HG03280 (cell line): ENCODE measurements at regions not wholly inside any gene's neighbourhood (a gene's known extent, or its start where the extent isn't known, plus 50 kb on each side); places are given as distances from the start of the nearest gene placed in this dataset.
"Not testable (repeated sequence)": the region's sequence is repeated elsewhere in the genome, so short reads cannot be mapped to it uniquely, and the experiment has no call there.

ENCODE experiments used
- ATAC-seq: cut with Tn5 transposase; IDR thresholded peaks from one replicate; pipeline ENCODE4 v1.9.1; 2021; ENCODE audit warnings: mild to moderate bottlenecking, moderate library complexity; ENCODE audit not compliant: unreplicated experiment

DNA sequence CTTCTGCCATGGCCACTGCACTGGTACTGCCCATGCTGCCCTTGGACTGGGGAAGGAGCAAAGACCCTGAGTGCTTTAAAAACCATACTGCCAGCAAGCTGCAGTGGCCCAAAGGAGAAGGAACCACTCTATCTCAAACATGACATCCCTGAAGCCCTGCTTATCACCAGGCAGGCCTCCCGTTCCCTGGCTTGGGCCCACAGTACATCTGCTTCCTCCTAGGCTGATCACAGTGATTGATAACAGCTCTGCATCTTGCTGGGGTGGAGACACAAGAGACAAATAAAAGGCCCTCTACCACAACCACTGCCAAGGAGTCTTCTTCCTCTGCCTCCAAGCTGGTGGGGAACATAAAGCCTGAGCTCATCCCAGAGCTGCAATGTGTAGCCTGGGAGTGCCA lies 567.5 kb downstream of the TRHDE start:
- ATAC-seq: no peak

DNA sequence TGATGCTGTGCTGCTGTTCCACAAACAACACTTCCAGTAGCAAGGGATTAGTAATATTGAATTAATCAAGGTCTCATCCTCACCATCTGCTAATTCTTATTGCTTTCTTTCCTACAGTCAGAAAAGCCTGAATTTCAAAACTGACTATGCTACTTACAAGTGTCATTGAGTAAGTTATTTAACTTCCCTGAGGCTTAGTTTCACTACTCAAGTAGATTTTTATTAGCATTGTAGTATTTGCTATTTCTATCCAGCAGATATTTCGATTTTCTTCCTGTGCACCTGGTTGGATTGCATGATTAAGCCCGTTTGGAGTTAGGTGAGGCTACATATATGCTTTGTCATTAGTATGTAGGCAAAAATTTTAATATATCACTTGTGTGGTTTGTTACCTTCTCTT lies 591.5 kb downstream of the TRHDE start:
- no peak for ATAC-seq

DNA sequence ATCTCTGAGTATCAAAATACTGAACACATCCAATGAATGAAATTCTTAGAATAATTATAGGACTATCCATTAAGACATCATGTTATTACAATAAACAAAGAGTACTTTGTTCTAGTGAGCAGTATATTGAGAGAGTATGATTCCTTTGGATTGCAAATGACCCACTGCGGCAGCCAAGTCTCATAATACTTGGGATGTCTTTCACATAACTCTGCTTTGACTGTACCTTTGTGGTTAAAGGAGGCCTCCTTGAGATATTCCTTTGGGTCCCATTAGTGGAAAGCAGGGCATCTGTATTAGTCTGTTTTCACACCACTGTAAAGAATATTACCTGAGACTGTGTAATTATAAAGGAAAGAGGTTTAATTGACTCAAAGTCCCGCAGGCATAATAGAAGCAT lies 593.8 kb downstream of the TRHDE start:
- no peak for ATAC-seq

DNA sequence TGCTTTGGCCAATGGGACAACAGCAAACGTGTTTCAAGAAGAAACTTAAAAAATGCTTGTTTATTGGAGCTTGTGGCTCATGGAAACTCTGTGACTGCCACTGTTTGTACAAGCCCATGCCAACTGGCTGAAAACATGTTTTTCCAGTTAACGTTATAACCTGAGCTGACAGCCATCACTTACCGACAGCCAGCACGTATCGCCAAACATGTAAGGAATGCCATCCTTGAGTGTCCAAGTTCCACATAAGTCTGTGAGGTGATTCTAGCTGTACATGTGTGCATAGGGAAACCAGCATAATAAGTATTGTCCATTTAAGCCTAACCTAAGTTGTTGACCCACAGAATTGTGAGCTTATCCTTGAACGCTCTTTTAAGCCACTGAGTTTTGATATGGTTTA lies 596.9 kb downstream of the TRHDE start:
- ATAC-seq: no peak

DNA sequence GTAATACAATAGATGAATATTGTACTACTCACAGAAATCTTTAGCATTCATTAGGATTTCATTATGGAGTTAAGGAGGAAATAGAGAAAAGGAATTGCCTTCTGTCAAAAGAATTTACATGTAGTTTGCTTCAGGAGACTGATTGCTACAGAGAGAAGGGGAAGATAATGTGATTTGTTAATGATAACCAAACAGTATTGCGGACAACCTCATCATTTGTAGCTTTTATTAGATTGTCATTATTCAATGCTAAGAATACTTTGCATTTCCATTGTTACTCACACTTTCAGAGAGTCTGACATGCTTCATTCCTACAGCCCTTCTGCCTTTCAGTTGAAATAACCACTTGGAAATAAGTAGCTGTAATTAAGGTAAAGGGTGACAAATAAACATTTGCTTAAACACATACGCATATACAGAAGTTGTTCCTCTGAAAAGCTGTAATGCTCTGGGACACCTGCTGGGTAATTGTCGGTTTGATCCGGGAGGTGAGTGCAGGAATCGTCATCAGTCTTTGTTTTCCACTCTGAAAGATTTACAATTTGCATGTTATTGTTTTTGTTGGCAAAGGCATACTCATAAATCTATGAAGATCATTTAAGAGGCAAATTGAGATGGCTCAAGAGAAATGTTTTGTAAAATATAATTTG lies 600.2 kb downstream of the TRHDE start:
- ATAC-seq: no peak

DNA sequence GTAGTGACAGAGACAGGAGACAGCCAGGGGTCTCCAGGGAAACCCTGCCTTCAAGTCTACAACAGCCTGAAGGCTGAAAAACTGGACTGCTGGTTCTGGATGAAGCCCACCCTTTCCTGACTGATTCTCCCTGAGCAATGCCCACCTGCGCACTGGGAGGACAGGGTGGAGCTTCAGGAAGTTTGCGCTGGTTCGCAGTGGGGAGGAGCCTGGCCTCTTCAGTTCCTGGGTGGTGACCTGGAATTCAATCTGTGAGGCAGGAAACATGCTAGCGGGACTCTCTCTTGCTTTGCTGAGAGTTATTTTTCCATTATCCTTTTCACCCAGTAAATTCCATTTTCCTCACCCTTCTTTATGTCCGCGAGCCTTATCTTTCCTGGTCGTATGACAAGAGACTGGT lies 600.8 kb downstream of the TRHDE start:
- no peak for ATAC-seq

DNA sequence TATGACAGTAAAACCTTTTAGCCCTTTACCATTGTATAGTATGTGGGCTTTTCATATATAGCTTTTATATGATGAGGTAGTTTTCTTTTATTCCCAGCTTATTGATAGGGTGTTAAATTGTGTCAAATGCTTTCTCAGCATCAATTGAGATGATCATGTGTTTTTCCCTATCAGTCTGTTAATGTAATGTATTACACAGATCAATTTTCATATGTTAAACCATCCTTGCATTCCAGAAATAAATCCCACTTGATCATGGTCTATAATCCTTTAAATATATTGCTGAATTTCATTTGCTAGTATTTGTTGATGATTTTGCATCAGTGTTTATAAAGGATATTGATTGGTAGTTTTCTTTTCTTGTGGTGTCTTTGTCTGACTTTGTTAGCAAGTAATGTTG lies 603.9 kb downstream of the TRHDE start:
- ATAC-seq: no peak

DNA sequence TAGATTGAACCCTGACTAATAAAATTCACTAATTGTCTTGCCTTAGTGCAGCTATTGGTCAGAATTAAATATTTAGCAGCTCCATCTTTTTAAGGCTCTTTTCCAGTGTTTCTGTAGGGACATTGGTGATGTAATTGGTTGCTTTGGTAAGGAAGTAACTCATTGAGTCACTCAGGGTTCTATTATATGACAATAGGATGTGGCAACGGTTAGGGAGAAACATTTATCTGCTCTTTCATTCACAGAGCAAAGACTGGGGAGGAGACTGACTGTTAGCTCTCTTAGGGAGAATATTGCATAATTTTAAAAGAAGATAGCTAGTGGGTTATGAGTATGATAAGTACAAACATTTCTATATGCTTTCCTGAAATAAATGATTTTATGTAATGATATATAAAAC lies 616.5 kb downstream of the TRHDE start:
- no peak for ATAC-seq

DNA sequence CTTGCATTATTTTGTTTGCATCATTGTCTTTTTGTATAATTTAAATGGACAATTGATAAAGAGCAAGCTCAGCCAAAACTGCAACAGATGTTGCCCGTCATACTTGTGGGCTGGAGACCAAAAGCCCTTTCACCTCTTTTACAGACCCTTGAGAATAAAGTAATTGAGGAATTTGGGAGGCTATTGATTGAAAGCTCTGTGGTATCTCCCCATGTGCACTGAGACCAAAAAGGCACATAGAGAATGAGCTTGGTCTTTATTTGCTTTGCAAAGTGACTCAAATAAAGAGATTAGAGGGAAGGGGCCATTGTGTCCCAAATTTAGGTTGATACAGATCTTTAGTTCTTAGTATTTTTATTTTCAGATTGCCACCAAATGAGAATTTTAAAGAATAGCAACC lies 617.6 kb downstream of the TRHDE start:
- no peak for ATAC-seq

DNA sequence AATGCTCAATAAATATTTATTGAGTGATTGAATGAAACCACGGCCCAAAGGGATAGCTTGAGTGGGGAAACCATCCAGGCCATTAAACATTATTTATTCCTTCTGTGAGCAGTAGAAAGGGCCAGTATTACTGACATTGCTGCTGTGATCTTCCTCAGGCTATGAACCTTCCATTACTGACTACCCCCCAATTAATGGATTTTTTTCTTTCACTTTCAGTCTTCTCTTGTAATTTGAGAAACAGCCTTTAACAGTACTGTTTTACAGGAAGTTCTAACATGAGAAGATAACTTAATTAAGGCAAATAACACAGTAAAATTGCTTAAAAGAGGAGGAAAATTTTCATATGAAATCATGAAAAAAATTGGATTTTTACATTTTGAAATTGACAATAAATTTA lies 629.5 kb downstream of the TRHDE start:
- no peak for ATAC-seq

DNA sequence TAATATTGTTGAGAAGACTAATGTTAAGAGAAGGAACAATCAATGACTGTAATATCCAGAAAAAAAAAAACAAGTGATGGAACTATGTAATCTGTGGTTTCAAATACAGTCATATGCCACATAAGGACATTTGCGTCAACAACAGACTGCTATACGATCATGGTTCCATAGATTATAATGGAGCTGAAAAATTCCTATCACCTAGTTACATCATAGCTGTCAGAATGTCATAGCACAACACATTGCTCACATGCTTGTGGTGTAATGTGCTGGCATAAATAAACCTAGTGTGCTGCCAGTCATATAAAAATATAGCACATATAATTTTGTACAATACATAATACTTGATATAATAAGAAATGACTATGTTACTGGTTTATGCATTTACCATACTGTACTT lies 653.5 kb downstream of the TRHDE start:
- no peak for ATAC-seq

DNA sequence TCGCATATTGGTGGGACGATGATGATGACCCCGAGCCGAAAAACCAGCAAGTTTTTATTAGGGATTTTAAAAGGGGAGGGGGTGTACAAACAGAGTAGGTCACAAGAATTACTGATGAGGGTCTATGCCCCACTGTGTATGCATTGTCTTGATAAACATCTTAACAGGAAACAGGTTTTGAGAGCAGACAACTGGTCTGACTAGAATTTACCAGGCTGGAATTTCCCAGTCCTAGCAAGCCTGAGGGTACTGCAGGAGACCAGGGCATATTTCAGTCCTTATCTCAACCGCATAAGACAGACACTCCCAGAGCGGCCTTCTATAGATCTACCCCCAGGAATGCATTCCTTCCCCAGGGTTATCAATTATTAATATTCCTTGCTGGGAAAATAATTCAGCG lies 659.7 kb downstream of the TRHDE start:
- ATAC-seq: not testable (repeated sequence)

DNA sequence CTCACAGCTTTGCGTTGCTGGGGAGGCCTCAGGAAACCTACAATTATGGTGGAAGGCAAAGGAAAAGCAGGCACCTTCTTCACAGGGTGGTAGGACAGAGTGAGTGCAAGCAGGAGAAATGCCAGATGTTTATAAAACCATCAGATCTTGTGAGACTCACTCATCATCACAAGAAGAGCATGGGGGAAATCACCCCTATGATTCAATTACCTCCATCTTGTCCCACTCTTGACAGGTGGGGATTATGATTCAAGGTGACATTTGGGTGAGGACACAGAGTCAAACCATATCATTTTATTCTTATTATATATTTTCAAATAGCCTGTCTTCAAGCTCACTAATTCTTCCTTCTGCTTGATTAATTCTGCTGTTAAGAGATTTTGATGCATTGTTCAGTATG lies 665.3 kb downstream of the TRHDE start:
- no peak for ATAC-seq

DNA sequence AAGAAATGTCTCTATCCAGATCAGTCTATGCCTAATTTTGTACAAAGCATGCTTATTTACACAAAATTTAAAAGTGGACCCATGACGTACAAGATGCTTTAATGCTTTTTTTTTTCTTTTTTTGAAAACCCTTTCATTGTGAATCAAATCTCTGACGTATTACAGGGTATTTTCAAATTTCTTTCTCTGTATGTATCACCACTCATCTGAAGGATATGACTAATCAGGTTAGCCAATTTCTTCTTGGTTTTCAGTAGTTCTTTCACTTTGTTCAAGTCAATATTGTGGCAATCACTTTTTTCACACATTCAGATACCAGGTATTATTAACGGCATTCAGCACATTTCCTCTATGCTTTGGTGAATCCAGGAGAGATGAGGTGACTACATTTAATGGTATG lies 685.3 kb downstream of the TRHDE start:
- ATAC-seq: no peak

DNA sequence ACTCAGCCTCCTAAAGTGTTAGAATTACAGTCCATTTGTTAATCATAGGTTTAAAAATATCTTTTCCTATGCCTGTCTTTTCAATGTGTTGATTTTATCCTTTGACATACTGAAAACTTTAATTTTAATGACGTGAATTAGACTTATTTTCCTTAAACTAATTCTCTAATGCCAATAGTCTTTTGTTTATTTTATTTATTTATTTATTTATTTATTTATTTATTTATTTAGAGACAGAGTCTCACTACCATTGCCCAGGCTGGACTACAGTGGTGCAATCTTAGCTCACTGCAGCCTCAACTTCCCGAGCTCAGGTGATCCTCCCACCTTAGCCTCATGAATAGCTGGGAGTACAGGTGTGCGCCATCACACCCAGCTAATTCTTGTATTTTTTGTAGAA lies 694.5 kb downstream of the TRHDE start:
- no peak for ATAC-seq

DNA sequence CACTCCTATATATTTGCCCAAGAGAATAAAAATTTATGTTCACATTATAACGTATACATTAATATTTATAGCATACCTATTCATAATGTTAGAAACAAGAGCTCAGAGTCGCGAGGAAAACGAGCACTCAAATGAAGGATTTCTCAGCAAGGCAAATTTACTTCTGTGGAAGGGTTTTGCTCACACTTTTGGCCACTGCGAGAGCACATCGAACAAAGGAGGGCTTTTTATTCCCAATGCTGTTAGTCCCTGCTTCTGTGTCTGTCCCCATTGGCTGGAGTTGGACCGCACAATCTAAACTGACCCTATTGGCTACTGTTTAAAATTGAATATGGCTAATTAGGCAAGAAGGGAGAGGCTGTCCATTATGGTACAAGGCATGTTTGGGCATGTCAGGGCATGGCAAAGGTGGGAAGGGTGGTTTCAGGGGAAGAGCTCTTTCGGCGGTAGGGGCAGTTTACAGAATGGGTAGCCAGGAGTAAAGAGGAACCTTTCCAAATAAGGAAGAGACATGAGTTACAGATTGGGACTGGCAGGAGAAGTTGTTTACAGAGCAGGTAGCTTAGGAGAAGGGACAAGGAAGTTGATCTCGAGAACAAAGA lies 702.9 kb downstream of the TRHDE start:
- ATAC-seq: no peak

DNA sequence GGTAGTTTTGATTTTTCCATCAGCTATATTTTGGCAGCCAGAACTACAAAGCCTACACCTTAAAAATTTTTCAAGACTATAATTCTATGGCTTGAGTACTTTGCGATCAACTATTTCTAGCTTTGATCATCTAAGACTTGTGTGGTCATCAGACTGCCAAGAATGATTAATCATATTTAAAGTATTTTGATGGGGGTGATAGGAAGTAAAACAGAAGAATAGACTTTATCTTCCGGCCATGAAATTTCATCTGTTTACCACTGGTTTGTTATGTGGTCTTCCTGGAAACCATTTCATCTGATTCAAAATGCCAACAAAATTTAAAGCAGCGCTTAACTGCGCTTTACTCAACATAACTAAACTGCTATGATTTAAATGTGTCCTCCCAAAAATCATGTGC lies 706.8 kb downstream of the TRHDE start:
- no peak for ATAC-seq

DNA sequence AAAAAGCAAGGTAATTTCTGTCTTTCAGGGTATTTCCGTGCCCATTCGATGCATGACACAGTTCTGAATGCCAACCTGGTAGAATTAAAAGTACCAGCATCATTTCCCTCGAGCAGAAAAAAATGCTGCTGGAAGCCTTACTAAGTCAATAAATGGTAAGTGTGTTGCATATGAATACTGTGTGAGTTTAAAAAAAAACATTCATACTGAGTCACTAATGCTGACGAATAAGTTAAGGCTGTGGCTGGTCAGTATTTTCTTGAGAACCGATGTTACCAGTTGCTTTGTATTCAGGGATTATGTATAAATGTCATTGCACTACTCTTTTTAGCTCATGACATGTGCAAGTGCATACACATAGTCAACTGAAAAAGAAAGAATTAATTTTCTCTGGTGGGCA lies 710.2 kb downstream of the TRHDE start:
- no peak for ATAC-seq

DNA sequence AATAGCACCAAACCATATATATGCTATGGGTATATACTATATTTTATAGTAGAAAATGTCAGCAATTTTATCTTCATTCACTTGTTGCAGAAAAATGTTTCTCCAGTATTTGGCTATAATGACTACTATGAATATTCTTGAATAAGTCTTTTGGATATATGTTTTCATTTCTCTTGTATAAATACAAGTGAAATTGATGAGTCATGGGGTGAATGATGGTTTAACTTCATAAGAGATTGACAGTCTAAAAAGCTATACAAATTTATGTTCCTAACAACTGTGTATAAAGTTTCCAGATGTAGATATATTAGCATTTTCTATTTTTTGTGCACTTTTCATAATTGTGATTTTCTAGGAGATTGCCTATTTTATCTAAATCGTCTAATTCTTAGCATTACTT lies 714.8 kb downstream of the TRHDE start:
- ATAC-seq: no peak

DNA sequence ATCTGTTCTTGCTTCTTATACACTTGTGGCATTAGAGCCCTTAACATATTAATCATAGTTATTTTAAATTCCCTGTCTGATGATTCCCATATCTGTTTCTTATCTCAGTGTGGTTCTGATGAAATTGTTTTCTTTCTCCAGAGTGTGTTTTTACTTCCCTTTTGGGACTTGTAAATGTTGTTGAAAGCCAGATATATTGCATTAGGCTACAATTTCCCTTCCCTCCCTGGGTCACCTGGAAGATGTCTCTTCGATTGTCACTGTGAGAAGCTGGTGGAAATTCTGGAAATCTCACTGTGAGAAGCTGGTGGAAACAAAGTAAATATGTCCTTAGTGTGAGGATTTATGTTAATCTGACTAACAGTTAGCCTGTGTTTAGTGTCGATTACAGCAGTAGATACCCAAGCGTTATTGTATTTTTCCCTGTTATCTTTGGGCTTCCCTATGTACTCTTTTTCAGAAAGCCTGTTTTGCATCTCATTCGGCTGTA lies 717.3 kb downstream of the TRHDE start:
- ATAC-seq: no peak

DNA sequence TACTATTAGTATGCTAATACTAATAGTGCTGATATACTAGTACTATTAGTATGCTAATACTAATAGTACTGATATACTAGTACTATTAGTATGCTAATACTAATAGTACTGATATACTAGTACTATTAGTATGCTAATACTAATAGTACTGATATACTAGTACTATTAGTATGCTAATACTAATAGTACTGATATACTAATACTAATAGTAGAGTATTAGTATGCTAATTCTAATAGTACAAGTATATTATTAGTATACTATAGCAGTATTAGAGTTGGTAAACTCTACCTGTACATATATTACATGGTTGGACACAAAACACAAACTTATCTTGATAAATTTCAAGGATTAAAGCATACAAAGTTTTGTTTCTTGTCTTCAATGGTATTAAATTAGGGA lies 722.9 kb downstream of the TRHDE start:
- ATAC-seq: not testable (repeated sequence)

DNA sequence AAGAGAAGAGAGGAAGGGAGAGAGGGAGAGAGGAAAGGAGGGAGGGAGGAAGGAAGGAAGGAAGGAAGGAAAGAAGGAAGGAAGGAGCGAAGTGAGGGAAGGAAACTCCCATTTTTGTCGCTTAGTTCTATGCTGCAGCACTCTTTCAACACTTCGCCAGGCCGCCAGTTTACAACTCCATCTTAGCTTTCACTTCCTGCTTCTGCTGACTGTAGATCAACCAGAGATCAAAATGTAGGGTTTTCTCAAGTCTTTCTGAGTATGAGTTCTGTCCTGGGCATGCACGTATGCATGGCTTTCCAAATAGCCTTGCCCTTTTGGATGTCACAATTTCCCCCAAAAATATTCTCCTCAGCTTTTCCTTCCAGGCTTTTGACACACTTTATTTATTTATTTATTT lies 723.4 kb downstream of the TRHDE start:
- ATAC-seq: no peak

DNA sequence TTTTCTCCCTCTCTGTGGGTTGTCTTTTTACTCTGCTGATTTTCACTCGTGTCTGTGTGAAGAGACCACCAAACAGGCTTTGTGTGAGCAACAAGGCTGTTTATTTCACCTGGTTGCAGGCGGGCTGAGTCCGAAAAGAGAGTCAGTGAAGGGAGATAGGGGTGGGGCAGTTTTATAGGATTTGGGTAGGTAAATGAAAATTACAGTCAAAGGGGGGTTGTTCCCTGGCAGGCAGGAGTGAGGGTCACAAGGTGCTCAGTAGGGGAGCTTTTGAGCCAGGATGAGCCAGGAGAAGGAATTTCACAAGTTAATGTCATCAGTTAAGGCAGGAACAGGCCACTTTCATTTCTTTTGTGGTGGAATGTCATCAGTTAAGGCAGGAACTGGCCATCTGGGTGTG lies 729.6 kb downstream of the TRHDE start:
- not testable (repeated sequence) for ATAC-seq
